ENCODE measurements at regions not wholly inside any gene's neighbourhood (a gene's known extent, or its start where the extent isn't known, plus 50 kb on each side); places are given as distances from the start of the nearest gene placed in this dataset.

- no peaks in the 10 kb centered on the region for H3K9me3 ChIP-seq (ENCODE audit: control insufficient read depth, insufficient read depth, low read depth, low read length)
- H3K4me3 ChIP-seq (replicated peaks in 1 of 4; ENCODE audit: control extremely low read depth in 1 of 4, insufficient read depth in 1 of 4, low read depth in 3 of 4, low read length in 4 of 4), result no peak overlapping the region
- no peak for DNase-seq (ENCODE audit: low read depth in 2 of 2)
- no peaks in the 10 kb centered on the region for H3K4me1 ChIP-seq (ENCODE audit: control insufficient read depth, extremely low read depth, insufficient read depth, low read length)
- no peak overlapping the region for H3K27ac ChIP-seq (ENCODE audit: insufficient read depth, low read length)
- no peak overlapping the region for H3K9ac ChIP-seq (ENCODE audit: insufficient read depth, low read length)
- no peaks in the 10 kb centered on the region for H3K36me3 ChIP-seq (ENCODE audit: control insufficient read depth, insufficient read depth, low read length)
- no peaks in the 10 kb centered on the region for H3K79me2 ChIP-seq (ENCODE audit: control insufficient read depth, insufficient read depth, low read length)
- H3K27me3 ChIP-seq (ENCODE audit: control insufficient read depth, insufficient read depth, low read length), result no peaks in the 10 kb centered on the region
- no peak overlapping the region for H2AFZ ChIP-seq (ENCODE audit: low read length)
- no peak overlapping the region for H3K4me2 ChIP-seq (ENCODE audit: extremely low read depth, insufficient read depth, low read length)
- no peaks in the 10 kb centered on the region for H4K20me1 ChIP-seq (ENCODE audit: control insufficient read depth, extremely low read depth, insufficient read depth, low read length)
- TF ChIP-seq CTCF (conservative IDR thresholded peaks at IDR 0.05 in 1 of 2, IDR thresholded peaks at IDR 0.05 in 1 of 2; ENCODE audit: low read depth in 1 of 2, low read length in 2 of 2) (no peak), EZH2 (IDR thresholded peaks at IDR 0.05; ENCODE audit: low read length, missing control alignments) (no peak)
Observed at GRCh38 chr4:184568770-184569169, 80.5 kb downstream of the CASP3 start.

GRCh38 chr4:184563621-184564020, 85.6 kb downstream of the CASP3 start:
- no peak overlapping the region for H3K4me2 ChIP-seq (ENCODE audit: extremely low read depth, insufficient read depth, low read length)
- DNase-seq (ENCODE audit: low read depth in 2 of 2), result no peak
- no peak overlapping the region for H3K9ac ChIP-seq (ENCODE audit: insufficient read depth, low read length)
- no peak overlapping the region for H2AFZ ChIP-seq (ENCODE audit: low read length)
- no peaks in the 10 kb centered on the region for H3K36me3 ChIP-seq (ENCODE audit: control insufficient read depth, insufficient read depth, low read length)
- no peaks in the 10 kb centered on the region for H3K79me2 ChIP-seq (ENCODE audit: control insufficient read depth, insufficient read depth, low read length)
- no peaks in the 10 kb centered on the region for H4K20me1 ChIP-seq (ENCODE audit: control insufficient read depth, extremely low read depth, insufficient read depth, low read length)
- H3K27me3 ChIP-seq (ENCODE audit: control insufficient read depth, insufficient read depth, low read length), result no peaks in the 10 kb centered on the region
- no peak overlapping the region for H3K4me3 ChIP-seq (replicated peaks in 1 of 4; ENCODE audit: control extremely low read depth in 1 of 4, insufficient read depth in 1 of 4, low read depth in 3 of 4, low read length in 4 of 4)
- no peak for TF ChIP-seq EZH2 (IDR thresholded peaks at IDR 0.05; ENCODE audit: low read length, missing control alignments)
- TF ChIP-seq CTCF (conservative IDR thresholded peaks at IDR 0.05 in 1 of 2, IDR thresholded peaks at IDR 0.05 in 1 of 2; ENCODE audit: low read depth in 1 of 2, low read length in 2 of 2), result no peak
- no peak overlapping the region for H3K27ac ChIP-seq (ENCODE audit: insufficient read depth, low read length)
- H3K9me3 ChIP-seq (ENCODE audit: control insufficient read depth, insufficient read depth, low read depth, low read length), result no peaks in the 10 kb centered on the region
- no peaks in the 10 kb centered on the region for H3K4me1 ChIP-seq (ENCODE audit: control insufficient read depth, extremely low read depth, insufficient read depth, low read length)

GRCh38 chr4:184558996-184559395, 84.6 kb upstream of the IRF2 start:
- H3K4me3 ChIP-seq (replicated peaks in 1 of 4; ENCODE audit: control extremely low read depth in 1 of 4, insufficient read depth in 1 of 4, low read depth in 3 of 4, low read length in 4 of 4), result no peak overlapping the region
- H3K27ac ChIP-seq (ENCODE audit: insufficient read depth, low read length), result no peak overlapping the region
- H3K36me3 ChIP-seq (ENCODE audit: control insufficient read depth, insufficient read depth, low read length), result no peaks in the 10 kb centered on the region
- H2AFZ ChIP-seq (ENCODE audit: low read length), result no peak overlapping the region
- no peak for DNase-seq (ENCODE audit: low read depth in 2 of 2)
- H3K9ac ChIP-seq (ENCODE audit: insufficient read depth, low read length), result no peak overlapping the region
- no peaks in the 10 kb centered on the region for H3K9me3 ChIP-seq (ENCODE audit: control insufficient read depth, insufficient read depth, low read depth, low read length)
- no peaks in the 10 kb centered on the region for H4K20me1 ChIP-seq (ENCODE audit: control insufficient read depth, extremely low read depth, insufficient read depth, low read length)
- no peaks in the 10 kb centered on the region for H3K79me2 ChIP-seq (ENCODE audit: control insufficient read depth, insufficient read depth, low read length)
- no peaks in the 10 kb centered on the region for H3K4me1 ChIP-seq (ENCODE audit: control insufficient read depth, extremely low read depth, insufficient read depth, low read length)
- H3K4me2 ChIP-seq (ENCODE audit: extremely low read depth, insufficient read depth, low read length), result no peak overlapping the region
- TF ChIP-seq EZH2 (IDR thresholded peaks at IDR 0.05; ENCODE audit: low read length, missing control alignments), result no peak
- no peak for TF ChIP-seq CTCF (conservative IDR thresholded peaks at IDR 0.05 in 1 of 2, IDR thresholded peaks at IDR 0.05 in 1 of 2; ENCODE audit: low read depth in 1 of 2, low read length in 2 of 2)
- H3K27me3 ChIP-seq (ENCODE audit: control insufficient read depth, insufficient read depth, low read length), result no peaks in the 10 kb centered on the region

Data from fibroblast of lung (primary cell).